NB4 (cell line): ENCODE measurements at regions not wholly inside any gene's neighbourhood (a gene's known extent, or its start where the extent isn't known, plus 50 kb on each side); places are given as distances from the start of the nearest gene placed in this dataset.
"Not testable (repeated sequence)": the region's sequence is repeated elsewhere in the genome, so short reads cannot be mapped to it uniquely, and the experiment has no call there.

Experiments used
- CTCF ChIP-seq: IDR thresholded peaks from one replicate; pipeline ENCODE4 v1.5.1; 2012; ENCODE audit warnings: low read depth, low read length
- MAX ChIP-seq: IDR thresholded peaks from 2 replicates; pipeline ENCODE4 v1.6.1; 2011; ENCODE audit warnings: low read depth, low read length

- not testable (repeated sequence) for TF ChIP-seq CTCF, MAX
Measured at GRCh38 chr21:6141138-6141474, 4380.3 kb upstream of the TPTE start.
